Astrocyte of the spinal cord (primary cell): ENCODE measurements at regions not wholly inside any gene's neighbourhood (a gene's known extent, or its start where the extent isn't known, plus 50 kb on each side); places are given as distances from the start of the nearest gene placed in this dataset.

Experiments used
- DNase-seq: peaks from one replicate; pipeline ENCODE4 v3.0.0; 2011; ENCODE audit warnings: low read depth, low spot score
- H3K4me3 ChIP-seq: 2 replicates; pipeline ENCODE4 v1.5.1; 2011; ENCODE audit warnings: low read depth, mild to moderate bottlenecking, low read length, moderate library complexity
- CTCF ChIP-seq: IDR thresholded peaks from 2 replicates; pipeline ENCODE4 v1.5.1; 2012; ENCODE audit warnings: low read depth, mild to moderate bottlenecking, low read length, inconsistent platforms
- in situ Hi-C: cut with HindIII; loops from 2 replicates; pipeline ENCODE4 v1.10.0; 2017; ENCODE audit warnings: low sequenced_read_pairs

GRCh38 chr10:20647756-20648155 lies 249.4 kb downstream of the NEBL start:
- no peak for TF ChIP-seq CTCF
- H3K4me3 ChIP-seq, result no peak overlapping the region
- in situ Hi-C loops, result no loop called here
- DNase-seq, result no peak

- TF ChIP-seq CTCF, result no peak
- no peak for DNase-seq
- in situ Hi-C loops, result no loop called here
- no peak overlapping the region for H3K4me3 ChIP-seq
These were observed 252.7 kb downstream of the NEBL start for GRCh38 chr10:20644421-20644820.

- in situ Hi-C loops, result no loop called here
- H3K4me3 ChIP-seq, result no peak overlapping the region
- DNase-seq, result no peak
- no peak for TF ChIP-seq CTCF
These were observed 255.5 kb downstream of the NEBL start for GRCh38 chr10:20641605-20642004.

- no peak overlapping the region for H3K4me3 ChIP-seq
- DNase-seq, result no peak
- TF ChIP-seq CTCF, result no peak
- in situ Hi-C loops, result no loop called here
These were observed 261.5 kb downstream of the NEBL start for GRCh38 chr10:20635570-20635969.

- H3K4me3 ChIP-seq, result no peak overlapping the region
- no peak for TF ChIP-seq CTCF
- in situ Hi-C loops, result no loop called here
- DNase-seq, result no peak
These were observed 262.3 kb downstream of the NEBL start for GRCh38 chr10:20634839-20635238.

GRCh38 chr10:20633714-20634113 lies 263.4 kb downstream of the NEBL start:
- no peak for TF ChIP-seq CTCF
- in situ Hi-C loops, result no loop called here
- no peak overlapping the region for H3K4me3 ChIP-seq
- no peak for DNase-seq

GRCh38 chr10:20632696-20633095 lies 264.4 kb downstream of the NEBL start:
- H3K4me3 ChIP-seq, result no peak overlapping the region
- in situ Hi-C loops, result no loop called here
- no peak for DNase-seq
- TF ChIP-seq CTCF, result no peak
